Activated CD8-positive, alpha-beta memory T cell treated with anti-CD3 and anti-CD28 coated beads for 36 hours (primary cell): ENCODE measurements at regions not wholly inside any gene's neighbourhood (a gene's known extent, or its start where the extent isn't known, plus 50 kb on each side); places are given as distances from the start of the nearest gene placed in this dataset.
"Not testable (repeated sequence)": the region's sequence is repeated elsewhere in the genome, so short reads cannot be mapped to it uniquely, and the experiment has no call there.

Experiments
- CTCF ChIA-PET: fragments of 350-600 bp; sonication (Branson Sonifier 250); formaldehyde crosslinking; loops from one replicate; lab custom pipeline; 2021; ENCODE audit warnings: antibody characterized with exemption; lab: Charles Lee
- POLR2A ChIA-PET: fragments of 350-600 bp; sonication (Branson Sonifier 250); formaldehyde crosslinking; loops from one replicate; lab custom pipeline; 2021; ENCODE audit warnings: antibody characterized with exemption; lab: Charles Lee

DNA sequence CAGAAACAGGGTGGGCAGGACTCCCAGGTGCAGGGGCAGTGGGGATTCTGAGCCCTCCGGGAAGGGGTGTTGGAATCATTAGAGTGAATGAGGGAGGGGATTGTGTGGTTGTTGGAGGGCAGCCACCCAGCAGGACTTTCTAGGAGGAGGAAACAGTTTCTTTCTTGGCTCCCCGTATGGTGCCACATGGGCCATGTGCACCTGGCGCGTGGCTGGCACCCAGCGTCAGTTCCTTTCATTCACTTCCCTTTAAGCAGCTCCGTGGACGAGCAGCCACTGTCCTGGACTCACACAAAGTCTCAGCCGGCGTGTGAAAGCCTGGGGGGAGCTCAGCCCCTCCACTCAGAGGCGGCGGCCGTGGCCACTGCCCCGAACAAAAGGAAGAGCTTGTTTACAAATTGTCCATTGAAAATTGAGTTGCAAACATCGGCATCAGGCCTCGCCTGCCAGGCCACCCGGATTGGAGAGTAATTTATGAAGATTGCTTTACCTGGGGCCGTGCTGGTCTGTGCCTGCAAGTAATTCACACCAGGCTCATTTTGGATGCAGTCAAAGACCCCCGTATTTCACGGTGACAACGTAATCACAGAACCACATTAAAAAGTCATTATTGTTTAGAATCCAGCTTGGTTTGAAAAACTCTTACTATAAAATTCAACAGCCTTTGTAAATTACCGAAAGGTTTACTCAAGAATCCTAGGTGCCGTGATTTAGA is 101.7 kb upstream of the C14orf180 start:
- POLR2A ChIA-PET = no interaction called here
- CTCF ChIA-PET = no interaction called here

DNA sequence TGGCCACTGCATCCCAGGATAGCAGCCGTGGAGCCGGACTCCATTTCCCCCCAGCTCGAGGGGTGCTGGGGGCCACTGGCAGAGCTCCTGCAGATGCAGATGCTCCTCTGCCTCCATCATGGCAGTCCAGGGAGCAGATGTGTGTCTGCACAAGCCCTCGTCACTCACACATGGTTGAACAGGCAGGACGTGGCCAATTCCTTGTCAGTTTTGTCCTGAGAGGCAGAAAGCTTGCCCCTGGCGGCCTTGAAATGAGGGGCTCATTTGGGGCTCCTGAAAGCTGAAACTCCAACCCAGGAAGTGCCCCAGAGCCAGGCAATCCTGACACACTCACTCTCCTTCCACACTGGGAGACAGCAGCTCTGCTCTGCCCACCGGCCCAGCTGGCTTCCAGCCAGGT is 100.9 kb upstream of the C14orf180 start:
- ChIA-PET POLR2A (no interaction called here), CTCF (no interaction called here)

DNA sequence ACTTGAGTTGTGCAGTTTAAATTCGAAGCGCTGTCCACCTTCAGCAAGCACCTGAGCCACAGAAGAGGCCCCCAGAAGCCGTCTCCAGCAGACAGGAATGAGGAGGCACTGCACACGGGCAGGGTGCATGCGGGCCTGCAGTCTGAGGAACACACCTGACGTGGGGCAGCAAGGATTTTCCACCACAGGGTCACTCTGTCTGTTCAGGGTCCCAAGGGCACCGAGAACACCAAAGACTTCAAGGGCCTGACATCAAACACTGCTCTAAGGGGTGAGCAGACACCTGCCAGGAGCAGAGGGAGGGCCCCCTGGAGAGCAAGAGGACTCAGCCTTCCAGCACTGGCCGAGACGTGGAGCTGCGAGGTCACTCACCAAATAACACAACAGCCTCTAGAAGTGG is 99.7 kb upstream of the C14orf180 start:
- POLR2A ChIA-PET = no interaction called here
- CTCF ChIA-PET = no interaction called here

DNA sequence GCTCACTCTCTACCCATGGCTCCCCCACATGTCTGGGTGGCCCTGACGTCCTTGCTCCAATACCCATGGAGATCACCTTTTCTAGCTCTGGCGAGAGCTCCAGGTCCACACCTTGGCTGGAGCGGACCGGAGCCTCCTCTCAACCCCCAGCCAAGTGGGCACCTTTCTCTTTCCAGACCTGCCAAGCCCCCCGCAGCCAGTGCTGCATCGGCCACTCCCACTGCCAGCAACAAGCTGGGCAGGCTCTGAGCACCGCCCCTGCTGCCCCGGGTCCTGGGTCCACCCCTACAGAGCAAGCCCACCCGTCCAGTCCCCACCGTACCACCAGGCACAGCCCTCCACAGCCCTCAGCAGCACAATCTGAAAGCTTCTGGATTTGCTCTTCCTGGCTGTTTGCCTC is 98.2 kb upstream of the C14orf180 start:
- POLR2A ChIA-PET = no interaction called here
- CTCF ChIA-PET = no interaction called here

DNA sequence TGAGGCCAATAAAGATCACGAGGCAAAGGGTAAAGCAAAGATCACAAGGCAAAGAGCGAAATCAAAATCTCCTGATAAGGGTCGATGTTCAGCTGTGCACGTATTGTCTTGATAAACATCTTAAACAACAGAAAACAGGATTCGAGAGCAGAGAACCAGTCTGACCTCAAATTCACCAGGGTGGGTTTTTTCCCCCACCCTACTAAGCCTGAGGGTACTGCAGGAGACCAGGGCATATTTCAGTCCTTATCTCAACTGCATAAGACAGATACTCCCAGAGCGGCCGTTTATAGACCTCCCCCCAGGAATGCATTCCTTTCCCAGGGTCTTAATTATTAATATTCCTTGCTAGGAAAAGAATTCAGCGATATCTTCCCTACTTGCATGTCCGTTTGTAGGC is 97.5 kb upstream of the C14orf180 start:
- POLR2A ChIA-PET, CTCF ChIA-PET: not testable (repeated sequence)

DNA sequence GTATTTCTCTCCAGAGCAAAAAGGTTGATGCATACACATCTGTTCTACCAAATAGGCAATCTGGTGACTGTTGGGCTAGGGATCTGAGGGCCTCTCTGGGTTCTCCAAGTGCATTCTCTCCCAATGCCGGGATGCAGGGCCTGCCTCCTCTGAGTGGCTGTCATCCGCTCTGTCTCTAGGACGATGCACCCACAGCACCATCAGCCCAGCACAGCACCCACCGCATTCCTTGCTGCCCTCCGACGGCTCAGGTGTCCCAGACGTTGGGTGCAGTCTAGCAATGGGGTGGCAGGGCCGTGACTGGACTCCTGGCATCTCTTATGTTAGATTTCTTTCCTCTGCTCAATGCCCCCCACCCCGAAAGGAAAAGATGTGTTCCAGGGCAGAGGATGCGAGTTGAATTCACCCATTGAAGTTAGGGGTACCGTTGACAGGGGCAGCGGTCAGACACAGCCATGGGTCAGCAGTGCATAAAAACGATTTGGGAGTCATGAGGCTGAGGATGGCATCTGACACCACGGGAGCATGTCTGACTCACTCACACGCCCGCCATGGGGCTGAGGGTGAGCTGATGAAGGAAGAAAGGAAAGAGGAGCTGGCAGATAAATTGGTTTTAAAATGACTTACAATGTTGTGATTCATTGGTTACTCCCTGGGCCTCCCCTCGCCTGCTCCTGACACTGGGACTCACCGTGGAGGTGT is 93.2 kb upstream of the C14orf180 start:
- ChIA-PET POLR2A (no interaction called here), CTCF (no interaction called here)

DNA sequence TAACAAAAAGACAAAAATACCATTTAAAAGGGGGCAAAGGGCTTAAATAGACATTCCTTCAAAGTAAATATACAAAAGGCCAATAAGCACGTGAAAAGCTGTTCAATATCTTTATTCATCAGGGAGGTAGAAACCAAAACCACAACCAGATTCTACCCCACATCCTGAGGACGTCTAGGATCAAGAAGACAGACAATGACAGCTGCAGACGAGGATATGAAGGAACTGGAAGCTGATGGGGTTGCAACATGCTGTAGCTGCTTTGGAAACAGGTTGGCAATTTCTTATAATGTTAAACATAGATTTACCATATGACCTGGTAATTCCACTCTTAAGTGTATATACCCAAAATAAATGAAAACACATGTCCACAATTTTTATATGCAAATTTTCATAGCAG is 85.1 kb upstream of the C14orf180 start:
- ChIA-PET CTCF (no interaction called here), POLR2A (no interaction called here)

DNA sequence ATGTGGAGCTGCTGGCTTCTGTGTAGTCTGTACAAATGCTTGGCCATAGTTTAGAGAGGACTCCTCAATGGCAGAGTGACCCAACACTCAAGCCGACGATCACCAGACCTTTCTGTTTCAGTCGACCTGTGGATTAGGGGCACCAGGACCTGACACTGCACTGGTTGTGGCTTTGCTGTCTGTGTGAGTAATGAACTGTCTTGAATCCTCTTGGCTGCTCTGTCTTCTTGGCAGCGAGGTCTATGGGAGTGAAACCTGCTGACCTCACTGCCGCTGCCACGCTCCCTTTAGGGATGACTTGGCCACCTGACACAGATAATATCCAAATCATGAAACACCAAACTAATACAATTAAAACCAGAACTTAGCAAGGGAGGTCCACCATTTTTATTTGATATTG is 83.5 kb upstream of the C14orf180 start:
- ChIA-PET CTCF (no interaction called here), POLR2A (no interaction called here)

DNA sequence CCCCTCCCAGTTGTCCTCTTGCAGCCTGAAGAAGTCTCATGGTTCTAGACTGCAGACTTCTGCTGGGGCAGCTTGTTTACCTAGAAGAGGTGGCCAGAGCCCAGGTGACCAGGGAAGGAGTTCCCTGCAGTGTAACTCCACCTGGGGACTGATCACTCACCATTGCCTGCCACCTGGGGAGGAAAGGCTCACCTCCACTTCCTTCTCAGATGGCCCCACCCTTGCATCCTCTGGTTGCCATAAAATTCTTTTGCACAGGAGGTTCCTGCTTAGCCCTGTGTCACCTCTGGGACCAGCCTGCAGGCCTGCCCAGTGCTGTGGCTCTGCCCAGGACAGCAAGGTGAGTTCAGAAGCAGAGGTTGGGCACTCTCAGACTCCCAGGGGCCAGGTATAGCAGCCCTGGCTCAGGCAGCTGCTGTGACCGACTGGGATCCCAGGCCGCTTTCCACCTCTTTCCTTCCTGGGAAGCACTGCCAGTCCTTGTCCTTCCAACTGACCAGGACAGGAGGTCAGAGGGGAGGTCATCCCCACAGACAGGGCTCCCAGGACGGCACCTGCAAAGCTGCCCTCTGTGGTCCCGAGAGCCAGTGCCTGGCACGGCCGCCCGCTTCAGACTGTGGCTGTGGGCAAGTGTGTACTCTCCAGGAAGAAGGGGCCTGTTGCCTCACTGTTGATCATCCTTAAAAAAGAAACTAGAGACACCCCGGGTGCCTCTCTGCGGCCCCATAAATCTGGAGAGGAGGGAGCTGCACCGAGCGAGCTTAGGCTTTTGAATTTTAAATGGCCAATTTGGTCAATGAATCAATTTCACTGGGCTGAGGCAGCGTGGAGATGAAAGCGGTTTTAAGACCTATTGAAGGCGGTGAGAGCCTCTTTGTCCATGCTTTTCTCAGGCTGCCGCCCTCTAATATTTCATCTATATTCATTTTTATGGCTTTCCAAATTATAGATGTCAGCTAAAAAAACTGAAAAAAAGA is 79.5 kb upstream of the C14orf180 start:
- ChIA-PET POLR2A (no interaction called here), CTCF (no interaction called here)

DNA sequence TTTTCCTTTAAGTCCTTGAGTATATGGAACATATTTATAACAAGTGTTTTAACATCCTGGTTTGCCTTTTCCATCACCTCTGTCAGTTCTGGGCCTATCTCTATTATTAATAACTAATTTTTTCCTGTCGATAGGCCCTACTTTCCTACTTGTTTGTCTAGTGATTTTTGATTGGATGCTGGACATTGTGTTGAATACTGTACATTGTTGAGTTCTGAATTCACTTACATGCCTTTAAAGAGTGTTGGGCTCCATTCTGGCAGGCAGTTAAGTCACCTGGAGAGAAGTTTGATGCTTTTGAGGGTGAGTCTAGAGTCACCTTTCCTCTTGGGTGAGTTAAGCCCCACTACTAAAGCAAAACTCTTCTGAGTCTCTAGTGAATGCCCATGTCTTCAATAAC is 77.5 kb upstream of the C14orf180 start:
- ChIA-PET POLR2A (no interaction called here), CTCF (no interaction called here)

DNA sequence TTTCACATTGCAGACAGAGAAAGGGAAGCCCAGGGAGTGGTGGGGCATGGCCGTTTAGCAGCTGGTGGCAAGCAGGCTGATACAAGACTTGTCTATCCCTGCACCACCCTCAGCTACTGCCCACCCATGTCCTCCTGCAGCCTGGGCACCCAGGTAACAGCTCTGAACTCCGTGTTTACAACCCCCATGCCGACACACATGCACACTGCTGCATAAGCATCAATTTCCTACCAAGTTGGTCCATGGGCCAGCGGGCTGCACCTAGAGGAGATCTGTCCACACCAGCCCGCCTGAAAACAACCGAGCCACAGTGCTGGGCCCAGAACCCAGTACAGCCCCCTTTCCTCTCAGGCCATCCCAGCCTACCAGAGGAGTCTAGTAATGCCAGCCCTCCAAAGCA is 75.9 kb upstream of the C14orf180 start:
- POLR2A ChIA-PET = no interaction called here

DNA sequence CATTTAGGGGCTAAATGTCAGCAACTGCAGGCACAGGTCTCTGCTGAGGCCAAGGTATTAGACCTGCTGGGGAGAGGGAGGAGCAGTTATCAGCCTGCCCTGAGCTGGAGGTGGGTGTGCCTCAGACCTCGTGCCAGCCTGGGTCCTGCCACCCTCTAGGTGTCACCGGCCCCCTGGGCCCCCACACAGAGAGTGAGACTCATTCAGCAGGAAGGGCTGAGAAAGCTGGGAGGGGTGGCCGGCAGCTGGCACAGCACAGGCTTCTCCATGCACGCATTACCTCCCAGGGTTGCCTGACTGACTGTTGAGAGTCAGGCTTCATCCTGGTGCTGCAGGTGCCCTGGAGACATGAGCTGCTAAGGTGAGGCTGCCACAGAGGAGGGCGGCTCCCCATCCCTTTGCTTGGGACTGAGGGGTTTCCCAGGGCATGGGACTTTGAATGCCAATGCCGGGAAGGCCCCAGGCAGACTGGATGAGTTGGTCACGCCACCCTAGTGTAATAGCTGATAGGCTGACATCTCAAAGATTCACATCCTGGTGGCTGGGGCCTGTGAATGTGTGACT is 75.3 kb upstream of the C14orf180 start:
- ChIA-PET CTCF (no interaction called here), POLR2A (no interaction called here)

More for the DNA sequence above, 75.9 kb upstream of the C14orf180 start:
- CTCF ChIA-PET = no interaction called here

DNA sequence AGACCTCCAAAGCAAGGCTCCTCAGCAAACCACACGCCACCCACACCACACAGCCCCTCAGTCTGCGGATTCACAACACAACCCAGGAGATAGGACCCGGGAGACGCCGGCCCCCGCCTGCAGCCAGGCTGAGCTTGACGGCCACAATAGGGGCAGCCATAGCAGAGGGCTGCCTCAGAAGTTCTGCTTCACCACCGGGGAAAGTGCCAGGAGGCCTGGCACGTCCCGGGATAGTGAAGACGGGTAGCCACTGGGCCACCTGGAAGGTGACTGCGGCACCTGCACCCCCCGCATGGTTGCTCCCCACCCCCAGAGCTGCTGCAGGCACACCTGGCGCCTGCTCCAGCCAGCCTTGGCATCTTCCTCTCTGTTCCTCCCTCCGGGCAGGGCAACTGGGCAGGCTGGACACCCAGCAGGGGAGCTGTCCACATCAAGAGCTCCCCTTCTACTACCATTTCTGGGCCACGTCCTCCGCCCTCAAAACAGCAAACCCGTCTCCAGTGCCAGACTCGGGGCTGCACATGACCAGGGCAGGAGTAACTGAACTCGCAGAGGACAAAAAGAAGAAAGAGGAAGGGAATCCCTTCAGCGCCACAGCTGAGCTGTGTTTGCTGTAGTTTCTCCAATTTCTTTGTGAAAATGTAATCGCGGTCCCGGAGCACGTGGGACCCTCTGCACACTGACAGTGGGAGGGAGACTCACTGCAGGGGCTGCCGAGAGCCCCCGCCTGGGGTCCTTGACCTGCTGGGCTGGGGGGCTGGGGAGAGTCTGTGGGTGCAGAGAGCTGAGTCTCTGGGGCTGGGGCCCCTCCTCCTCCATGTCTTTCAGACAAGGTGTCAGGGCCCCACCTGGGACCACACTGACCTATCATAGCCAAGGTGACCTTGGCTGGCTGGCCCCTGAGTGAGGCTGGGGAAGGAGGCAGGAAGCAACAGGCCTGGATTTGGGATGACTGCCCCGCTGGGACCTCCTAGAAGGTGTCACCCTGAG is 74.2 kb upstream of the C14orf180 start:
- POLR2A ChIA-PET = no interaction called here
- CTCF ChIA-PET = no interaction called here

DNA sequence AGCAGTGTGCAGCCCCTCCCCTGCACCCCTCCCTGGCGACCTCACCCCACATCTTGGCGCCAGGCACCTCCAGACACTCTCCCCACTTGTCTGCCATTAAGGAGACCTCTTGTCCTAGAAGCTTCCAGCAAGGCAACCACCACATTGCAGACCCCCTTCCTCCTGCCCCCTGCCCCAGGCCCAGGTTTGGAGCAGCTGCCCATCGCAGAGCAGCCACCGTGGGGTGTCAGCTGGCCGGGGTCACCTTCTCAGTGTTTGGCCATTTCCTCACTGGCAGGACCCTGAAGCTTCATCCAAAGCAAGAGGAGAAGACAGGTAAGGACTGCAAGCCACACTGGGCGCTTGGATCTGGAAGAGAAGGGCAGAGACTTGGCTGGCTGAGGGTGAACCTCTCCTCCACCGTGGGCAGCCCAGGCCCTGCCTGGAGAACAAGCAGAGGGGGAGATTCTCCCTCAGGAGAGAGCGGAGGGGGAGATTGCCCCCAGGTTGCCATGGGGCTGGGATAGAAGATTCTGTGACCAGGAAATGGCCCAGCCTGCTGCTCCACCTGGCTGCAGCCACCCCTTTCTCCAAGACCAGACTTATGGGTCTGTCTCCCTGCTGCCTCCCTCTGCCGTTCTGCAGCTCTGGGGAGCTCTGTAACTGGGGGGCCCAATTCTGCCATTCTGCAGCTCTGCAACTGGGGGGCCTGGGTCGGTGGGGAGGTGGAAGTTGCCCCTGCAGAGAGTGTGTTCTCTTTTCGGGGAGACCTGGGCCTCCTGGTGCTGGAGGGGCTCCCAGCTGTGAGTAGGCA is 72.9 kb upstream of the C14orf180 start:
- ChIA-PET CTCF (no interaction called here), POLR2A (no interaction called here)

DNA sequence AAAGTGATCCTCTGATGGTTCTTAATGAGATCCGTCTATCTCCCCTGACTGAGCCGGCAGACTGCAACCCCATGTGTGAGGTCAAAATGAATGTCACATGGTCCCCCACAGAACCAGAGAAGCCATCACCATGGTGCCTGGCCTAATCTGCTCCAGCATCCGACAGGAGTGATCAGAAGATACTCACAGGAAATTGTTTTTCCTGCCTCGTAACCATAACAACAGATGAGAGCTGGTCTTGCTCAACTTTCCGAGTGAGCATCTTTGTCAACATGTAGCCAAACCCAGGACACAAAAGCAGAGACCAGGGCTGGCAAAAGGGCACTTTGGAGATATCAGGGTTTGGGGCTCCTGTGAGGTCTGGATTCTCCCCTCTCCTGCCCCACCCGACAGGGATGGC is 72.1 kb upstream of the C14orf180 start:
- ChIA-PET POLR2A (no interaction called here), CTCF (no interaction called here)

DNA sequence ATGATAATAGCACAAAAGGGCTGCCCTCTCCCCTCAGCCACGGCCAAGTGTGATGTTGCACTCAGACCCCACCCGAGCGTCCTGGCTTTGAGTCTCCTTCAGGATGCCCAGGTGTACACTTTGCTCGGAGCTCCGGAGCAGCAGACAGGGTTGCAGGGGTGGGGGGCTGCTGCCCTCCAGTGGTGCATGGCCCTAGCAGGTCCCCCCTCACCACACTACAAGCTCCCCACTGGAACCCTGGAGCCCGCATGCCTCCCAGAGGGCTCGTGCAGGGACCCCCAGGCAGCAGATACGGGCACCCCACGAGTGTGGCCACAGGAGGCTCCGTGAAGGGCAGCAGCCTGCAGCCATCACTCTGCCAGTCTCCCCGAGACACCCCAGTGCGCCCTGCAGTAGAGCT is 69.9 kb upstream of the C14orf180 start:
- ChIA-PET CTCF (no interaction called here), POLR2A (no interaction called here)

DNA sequence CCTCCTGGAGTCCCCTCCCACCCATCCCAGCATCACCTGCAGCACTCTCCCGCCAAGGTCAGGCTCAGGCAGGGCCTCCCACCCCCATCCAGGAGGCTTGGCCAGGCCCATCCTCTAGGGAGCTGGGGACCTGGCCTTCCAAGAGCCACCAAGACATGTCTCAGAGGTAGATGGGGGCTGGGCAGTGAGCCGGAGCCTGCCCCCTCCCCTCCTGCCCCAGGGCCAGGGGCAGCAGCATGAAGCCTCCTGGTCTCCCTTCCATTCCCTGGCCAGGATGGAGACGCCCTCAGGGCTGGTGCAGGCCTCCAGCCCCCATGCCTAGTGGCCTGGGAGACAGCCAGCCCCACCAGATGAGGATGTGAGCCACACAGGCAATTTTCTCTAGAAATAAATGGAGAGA is 69.3 kb upstream of the C14orf180 start:
- CTCF ChIA-PET = no interaction called here
- POLR2A ChIA-PET = no interaction called here
